ENCODE measurements at regions not wholly inside any gene's neighbourhood (a gene's known extent, or its start where the extent isn't known, plus 50 kb on each side); places are given as distances from the start of the nearest gene placed in this dataset.

DNA sequence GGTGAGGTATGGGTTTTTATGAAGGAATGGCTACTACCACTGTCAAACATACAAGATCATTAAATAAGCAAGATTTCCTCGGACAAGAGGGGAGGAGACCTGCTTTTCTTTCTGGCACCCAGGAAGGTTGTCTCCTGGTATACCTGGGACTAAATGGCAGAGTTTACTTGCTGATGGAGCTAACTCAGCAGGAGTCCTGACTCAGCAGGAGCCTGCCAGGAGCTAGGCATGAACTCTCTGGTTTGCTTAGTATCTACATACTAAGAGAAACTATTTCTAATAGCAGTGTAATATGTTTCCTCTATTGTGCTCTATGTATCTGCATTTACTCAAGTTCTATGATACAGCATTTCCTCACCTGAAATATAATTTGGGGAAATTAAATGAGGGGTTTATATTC is 404.2 kb downstream of the RSL24D1 start:
- TF ChIP-seq OSR1 (CRISPR knock-in tag; IDR thresholded peaks at IDR 0.05) (no peak), ZNF565 (CRISPR knock-in tag; conservative IDR thresholded peaks at IDR 0.05; ENCODE audit: low read depth) (no peak), ZFP30 (CRISPR knock-in tag; IDR thresholded peaks at IDR 0.05) (no peak)
- TF ChIP-seq, protein P1, sequence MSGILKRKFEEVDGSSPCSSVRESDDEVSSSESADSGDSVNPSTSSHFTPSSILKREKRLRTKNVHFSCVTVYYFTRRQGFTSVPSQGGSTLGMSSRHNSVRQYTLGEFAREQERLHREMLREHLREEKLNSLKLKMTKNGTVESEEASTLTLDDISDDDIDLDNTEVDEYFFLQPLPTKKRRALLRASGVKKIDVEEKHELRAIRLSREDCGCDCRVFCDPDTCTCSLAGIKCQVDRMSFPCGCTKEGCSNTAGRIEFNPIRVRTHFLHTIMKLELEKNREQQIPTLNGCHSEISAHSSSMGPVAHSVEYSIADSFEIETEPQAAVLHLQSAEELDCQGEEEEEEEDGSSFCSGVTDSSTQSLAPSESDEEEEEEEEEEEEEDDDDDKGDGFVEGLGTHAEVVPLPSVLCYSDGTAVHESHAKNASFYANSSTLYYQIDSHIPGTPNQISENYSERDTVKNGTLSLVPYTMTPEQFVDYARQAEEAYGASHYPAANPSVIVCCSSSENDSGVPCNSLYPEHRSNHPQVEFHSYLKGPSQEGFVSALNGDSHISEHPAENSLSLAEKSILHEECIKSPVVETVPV (CRISPR knock-in tag; IDR thresholded peaks at IDR 0.05) = no peak

Measured in SK-N-SH treated with all-trans-retinoic acid at 6 μM for 48 hours (cell line).